WTC11 (cell line): ENCODE measurements at regions not wholly inside any gene's neighbourhood (a gene's known extent, or its start where the extent isn't known, plus 50 kb on each side); places are given as distances from the start of the nearest gene placed in this dataset.

Experiments used
- ATAC-seq: fragments of 200-7000 bp; cut with Tn5 transposase; 2 replicates; pipeline ENCODE4 v1.10.0; 2021; ENCODE audit warnings: mild to moderate bottlenecking, moderate library complexity
- CTCF ChIA-PET: fragments of 300-600 bp; sonication (Branson Sonifier 250); formaldehyde crosslinking; loops from one replicate; lab custom pipeline; 2021; ENCODE audit warnings: antibody characterized with exemption; lab: Charles Lee
- POLR2A ChIA-PET: fragments of 350-600 bp; sonication (Branson Sonifier 250); formaldehyde crosslinking; loops from one replicate; lab custom pipeline; 2021; ENCODE audit warnings: antibody characterized with exemption; lab: Charles Lee
- DNase-seq: peaks from one replicate; pipeline ENCODE4 v3.0.0; 2021; ENCODE audit warnings: low spot score
- H3K27ac Mint-ChIP-seq: 2 replicates; pipeline ENCODE4 v1.8.0; 2021; ENCODE audit warnings: mixed read lengths
- H3K27me3 Mint-ChIP-seq: 2 replicates; pipeline ENCODE4 v1.8.0; 2021; ENCODE audit warnings: low read depth, mild to moderate bottlenecking, moderate library complexity, mixed read lengths
- H3K36me3 Mint-ChIP-seq: 2 replicates; pipeline ENCODE4 v1.8.0; 2021; ENCODE audit warnings: mixed read lengths
- H3K4me1 Mint-ChIP-seq: 2 replicates; pipeline ENCODE4 v1.8.0; 2022; ENCODE audit warnings: mixed read lengths
- H3K4me3 Mint-ChIP-seq: 2 replicates; pipeline ENCODE4 v1.8.0; 2021; ENCODE audit warnings: mild to moderate bottlenecking, moderate library complexity, mixed read lengths
- H3K9me3 Mint-ChIP-seq: 2 replicates; pipeline ENCODE4 v1.8.0; 2021; ENCODE audit warnings: mixed read lengths
- ELF4 ChIP-seq: sonication (generic); formaldehyde crosslinking; IDR thresholded peaks from 2 replicates; pipeline ENCODE4 v1.8.1; 2022; ENCODE audit warnings: low read depth, mild to moderate bottlenecking, moderate library complexity, missing genetic modification reagents
- FOXP1 ChIP-seq: sonication (generic); formaldehyde crosslinking; IDR thresholded peaks from 2 replicates; pipeline ENCODE4 v1.8.0; 2022; ENCODE audit warnings: missing genetic modification reagents, mild to moderate bottlenecking, moderate library complexity, borderline replicate concordance
- GTF2I ChIP-seq: fragments of 250-450 bp; sonication (Bioruptor Pico); conservative IDR thresholded peaks from 2 replicates; pipeline ENCODE4 v1.4.0; 2021; ENCODE audit warnings: mild to moderate bottlenecking
- HMGA2 ChIP-seq: fragments of 250-450 bp; sonication (Bioruptor Pico); IDR thresholded peaks from 2 replicates; pipeline ENCODE4 v1.4.0; 2021; ENCODE audit warnings: mild to moderate bottlenecking, moderate library complexity
- NR1H2 ChIP-seq: sonication (generic); formaldehyde crosslinking; IDR thresholded peaks from 2 replicates; pipeline ENCODE4 v1.9.0; 2021; ENCODE audit warnings: mild to moderate bottlenecking, moderate library complexity, missing genetic modification reagents
- RELA ChIP-seq: sonication (generic); formaldehyde crosslinking; IDR thresholded peaks from 2 replicates; pipeline ENCODE4 v1.8.1; 2022; ENCODE audit warnings: missing genetic modification reagents, mild to moderate bottlenecking, borderline replicate concordance
- SMAD3 ChIP-seq: sonication (generic); formaldehyde crosslinking; IDR thresholded peaks from 2 replicates; pipeline ENCODE4 v1.8.0; 2022; ENCODE audit warnings: missing genetic modification reagents, mild to moderate bottlenecking, borderline replicate concordance
- SP1 ChIP-seq: sonication (generic); formaldehyde crosslinking; conservative IDR thresholded peaks from 2 replicates; pipeline ENCODE4 v1.8.1; 2022; ENCODE audit warnings: missing genetic modification reagents
- TEAD1 ChIP-seq: sonication (generic); formaldehyde crosslinking; IDR thresholded peaks from 2 replicates; pipeline ENCODE4 v1.8.0; 2022; ENCODE audit warnings: mild to moderate bottlenecking, missing genetic modification reagents
- ZBTB21 ChIP-seq: sonication (generic); formaldehyde crosslinking; IDR thresholded peaks from 2 replicates; pipeline ENCODE4 v1.8.1; 2023; ENCODE audit warnings: mild to moderate bottlenecking, missing genetic modification reagents, borderline replicate concordance
- ZNF219 ChIP-seq: sonication (generic); formaldehyde crosslinking; IDR thresholded peaks from 2 replicates; pipeline ENCODE4 v1.8.0; 2023; ENCODE audit warnings: missing genetic modification reagents, mild to moderate bottlenecking, borderline replicate concordance
- ZNF232 ChIP-seq: sonication (generic); formaldehyde crosslinking; IDR thresholded peaks from 2 replicates; pipeline ENCODE4 v1.8.0; 2022; ENCODE audit warnings: mild to moderate bottlenecking, missing genetic modification reagents
- TF ChIP-seq, protein P1 (sequence below): sonication (generic); formaldehyde crosslinking; IDR thresholded peaks from 2 replicates; pipeline ENCODE4 v1.8.1; 2022; ENCODE audit warnings: mild to moderate bottlenecking, missing genetic modification reagents, moderate library complexity, borderline replicate concordance
- TF ChIP-seq, protein P2 (sequence below): sonication (generic); formaldehyde crosslinking; IDR thresholded peaks from 2 replicates; pipeline ENCODE4 v1.8.0; 2023; ENCODE audit warnings: missing genetic modification reagents
- TF ChIP-seq, protein P3 (sequence below): fragments of 250-450 bp; sonication (Bioruptor Pico); IDR thresholded peaks from 2 replicates; pipeline ENCODE4 v2.1.2; 2022; ENCODE audit warnings: mild to moderate bottlenecking, moderate library complexity
- TF ChIP-seq, protein P4 (sequence below): sonication (generic); formaldehyde crosslinking; IDR thresholded peaks from 2 replicates; pipeline ENCODE4 v1.8.1; 2023; ENCODE audit warnings: mild to moderate bottlenecking, missing genetic modification reagents
- TF ChIP-seq, protein P5 (sequence below): fragments of 250-450 bp; sonication (Bioruptor Pico); IDR thresholded peaks from 2 replicates; pipeline ENCODE4 v1.9.0; 2021; ENCODE audit warnings: mild to moderate bottlenecking
- TF ChIP-seq, protein P6 (sequence below): sonication (generic); formaldehyde crosslinking; IDR thresholded peaks from 2 replicates; pipeline ENCODE4 v1.8.1; 2023; ENCODE audit warnings: mild to moderate bottlenecking, moderate library complexity, missing genetic modification reagents
- TF ChIP-seq, protein P7 (sequence below): fragments of 200-600 bp; IDR thresholded peaks from 2 replicates; pipeline ENCODE4 v1.8.0; 2022; ENCODE audit warnings: antibody characterized with exemption
- TF ChIP-seq, protein P8 (sequence below): sonication (generic); formaldehyde crosslinking; IDR thresholded peaks from 2 replicates; pipeline ENCODE4 v1.8.0; 2022; ENCODE audit warnings: missing genetic modification reagents
- TF ChIP-seq, protein P9 (sequence below): fragments of 250-450 bp; sonication (Bioruptor Pico); IDR thresholded peaks from 2 replicates; pipeline ENCODE4 v1.8.0; 2021; ENCODE audit warnings: mild to moderate bottlenecking

DNA sequence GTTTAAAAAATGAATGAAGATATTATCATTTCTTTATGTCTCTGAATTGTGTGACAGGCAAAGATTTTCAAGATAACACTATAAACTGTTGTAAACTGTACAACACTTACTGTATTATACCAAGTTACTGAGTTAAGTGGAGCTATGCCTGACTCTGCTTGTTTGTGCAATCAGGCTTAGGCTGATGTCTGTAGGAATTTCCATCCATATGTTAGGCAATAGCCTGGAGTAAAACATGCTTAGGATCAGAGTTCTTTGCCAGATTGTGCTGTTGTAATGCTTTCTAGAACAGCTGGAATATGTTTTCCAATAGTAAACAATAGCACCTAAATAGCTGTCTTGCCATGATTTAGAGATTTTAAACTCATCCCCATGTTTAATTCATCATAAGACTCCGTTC, 1496.7 kb downstream of the CDH11 start:
- POLR2A ChIA-PET: no interaction called here
- Mint-ChIP-seq H3K36me3 (peaks cover 1% of the 10 kb centered on the region; the same call in 1 of the 2 replicates), H3K9me3 (peaks cover 4% of the 10 kb centered on the region), H3K4me1 (peaks cover 12% of the 10 kb centered on the region), H3K27me3 (no peaks in the 10 kb centered on the region), H3K4me3 (no peak overlapping the region), H3K27ac (no peak overlapping the region)
- ATAC-seq (no peak), DNase-seq (no peak)
- TF ChIP-seq ELF4 (CRISPR knock-in tag) (no peak), NR1H2 (no peak), SP1 (CRISPR knock-in tag) (no peak), RELA (CRISPR knock-in tag) (no peak), TEAD1 (CRISPR knock-in tag) (no peak), SMAD3 (CRISPR knock-in tag) (no peak), GTF2I (CRISPR knock-in tag) (no peak), ZNF219 (CRISPR knock-in tag) (no peak), ZNF232 (CRISPR knock-in tag) (no peak), FOXP1 (CRISPR knock-in tag) (no peak), ZBTB21 (CRISPR knock-in tag) (no peak)
- TF ChIP-seq, protein P1, sequence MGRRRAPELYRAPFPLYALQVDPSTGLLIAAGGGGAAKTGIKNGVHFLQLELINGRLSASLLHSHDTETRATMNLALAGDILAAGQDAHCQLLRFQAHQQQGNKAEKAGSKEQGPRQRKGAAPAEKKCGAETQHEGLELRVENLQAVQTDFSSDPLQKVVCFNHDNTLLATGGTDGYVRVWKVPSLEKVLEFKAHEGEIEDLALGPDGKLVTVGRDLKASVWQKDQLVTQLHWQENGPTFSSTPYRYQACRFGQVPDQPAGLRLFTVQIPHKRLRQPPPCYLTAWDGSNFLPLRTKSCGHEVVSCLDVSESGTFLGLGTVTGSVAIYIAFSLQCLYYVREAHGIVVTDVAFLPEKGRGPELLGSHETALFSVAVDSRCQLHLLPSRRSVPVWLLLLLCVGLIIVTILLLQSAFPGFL (CRISPR knock-in tag): no peak
- TF ChIP-seq, protein P2, sequence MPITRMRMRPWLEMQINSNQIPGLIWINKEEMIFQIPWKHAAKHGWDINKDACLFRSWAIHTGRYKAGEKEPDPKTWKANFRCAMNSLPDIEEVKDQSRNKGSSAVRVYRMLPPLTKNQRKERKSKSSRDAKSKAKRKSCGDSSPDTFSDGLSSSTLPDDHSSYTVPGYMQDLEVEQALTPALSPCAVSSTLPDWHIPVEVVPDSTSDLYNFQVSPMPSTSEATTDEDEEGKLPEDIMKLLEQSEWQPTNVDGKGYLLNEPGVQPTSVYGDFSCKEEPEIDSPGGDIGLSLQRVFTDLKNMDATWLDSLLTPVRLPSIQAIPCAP (CRISPR knock-in tag): no peak
- TF ChIP-seq, protein P3, sequence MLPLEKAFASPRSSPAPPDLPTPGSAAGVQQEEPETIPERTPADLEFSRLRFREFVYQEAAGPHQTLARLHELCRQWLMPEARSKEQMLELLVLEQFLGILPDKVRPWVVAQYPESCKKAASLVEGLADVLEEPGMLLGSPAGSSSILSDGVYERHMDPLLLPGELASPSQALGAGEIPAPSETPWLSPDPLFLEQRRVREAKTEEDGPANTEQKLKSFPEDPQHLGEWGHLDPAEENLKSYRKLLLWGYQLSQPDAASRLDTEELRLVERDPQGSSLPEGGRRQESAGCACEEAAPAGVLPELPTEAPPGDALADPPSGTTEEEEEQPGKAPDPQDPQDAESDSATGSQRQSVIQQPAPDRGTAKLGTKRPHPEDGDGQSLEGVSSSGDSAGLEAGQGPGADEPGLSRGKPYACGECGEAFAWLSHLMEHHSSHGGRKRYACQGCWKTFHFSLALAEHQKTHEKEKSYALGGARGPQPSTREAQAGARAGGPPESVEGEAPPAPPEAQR: no peak
- TF ChIP-seq, protein P4, sequence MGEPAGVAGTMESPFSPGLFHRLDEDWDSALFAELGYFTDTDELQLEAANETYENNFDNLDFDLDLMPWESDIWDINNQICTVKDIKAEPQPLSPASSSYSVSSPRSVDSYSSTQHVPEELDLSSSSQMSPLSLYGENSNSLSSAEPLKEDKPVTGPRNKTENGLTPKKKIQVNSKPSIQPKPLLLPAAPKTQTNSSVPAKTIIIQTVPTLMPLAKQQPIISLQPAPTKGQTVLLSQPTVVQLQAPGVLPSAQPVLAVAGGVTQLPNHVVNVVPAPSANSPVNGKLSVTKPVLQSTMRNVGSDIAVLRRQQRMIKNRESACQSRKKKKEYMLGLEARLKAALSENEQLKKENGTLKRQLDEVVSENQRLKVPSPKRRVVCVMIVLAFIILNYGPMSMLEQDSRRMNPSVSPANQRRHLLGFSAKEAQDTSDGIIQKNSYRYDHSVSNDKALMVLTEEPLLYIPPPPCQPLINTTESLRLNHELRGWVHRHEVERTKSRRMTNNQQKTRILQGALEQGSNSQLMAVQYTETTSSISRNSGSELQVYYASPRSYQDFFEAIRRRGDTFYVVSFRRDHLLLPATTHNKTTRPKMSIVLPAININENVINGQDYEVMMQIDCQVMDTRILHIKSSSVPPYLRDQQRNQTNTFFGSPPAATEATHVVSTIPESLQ (CRISPR knock-in tag): no peak
- CTCF ChIA-PET: no interaction called here

DNA sequence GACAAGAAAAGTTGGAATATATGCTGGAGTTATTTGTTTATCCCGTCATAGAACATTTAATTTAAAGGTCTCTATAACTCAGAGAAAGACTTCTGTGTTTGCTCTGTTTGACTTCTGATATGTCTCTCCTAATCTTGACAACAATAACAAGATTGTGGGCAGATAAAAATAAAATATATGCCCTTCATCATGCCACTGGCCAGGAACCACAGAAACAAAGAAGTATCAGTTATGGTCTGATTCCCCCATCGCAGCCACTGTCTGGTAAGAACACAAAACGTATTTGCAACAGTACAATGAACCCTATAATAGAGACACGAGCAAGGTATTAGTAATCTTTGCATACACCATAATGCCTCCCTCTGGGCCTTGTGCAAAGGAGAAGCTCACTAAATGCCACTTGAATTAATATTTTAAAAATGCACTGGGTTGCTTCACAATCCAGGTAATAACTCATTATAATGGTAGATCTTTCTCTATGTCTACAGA, 1498.3 kb downstream of the CDH11 start:
- Mint-ChIP-seq H3K27me3 (no peaks in the 10 kb centered on the region), H3K4me3 (no peak overlapping the region), H3K9me3 (no peaks in the 10 kb centered on the region), H3K4me1 (peaks cover 6% of the 10 kb centered on the region), H3K36me3 (no peaks in the 10 kb centered on the region), H3K27ac (no peak overlapping the region)
- ATAC-seq (no peak), DNase-seq (no peak)
- ChIA-PET CTCF (no interaction called here), POLR2A (no interaction called here)
- TF ChIP-seq, protein P5, sequence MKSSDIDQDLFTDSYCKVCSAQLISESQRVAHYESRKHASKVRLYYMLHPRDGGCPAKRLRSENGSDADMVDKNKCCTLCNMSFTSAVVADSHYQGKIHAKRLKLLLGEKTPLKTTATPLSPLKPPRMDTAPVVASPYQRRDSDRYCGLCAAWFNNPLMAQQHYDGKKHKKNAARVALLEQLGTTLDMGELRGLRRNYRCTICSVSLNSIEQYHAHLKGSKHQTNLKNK: no peak
- TF ChIP-seq HMGA2: no peak
- TF ChIP-seq, protein P6, sequence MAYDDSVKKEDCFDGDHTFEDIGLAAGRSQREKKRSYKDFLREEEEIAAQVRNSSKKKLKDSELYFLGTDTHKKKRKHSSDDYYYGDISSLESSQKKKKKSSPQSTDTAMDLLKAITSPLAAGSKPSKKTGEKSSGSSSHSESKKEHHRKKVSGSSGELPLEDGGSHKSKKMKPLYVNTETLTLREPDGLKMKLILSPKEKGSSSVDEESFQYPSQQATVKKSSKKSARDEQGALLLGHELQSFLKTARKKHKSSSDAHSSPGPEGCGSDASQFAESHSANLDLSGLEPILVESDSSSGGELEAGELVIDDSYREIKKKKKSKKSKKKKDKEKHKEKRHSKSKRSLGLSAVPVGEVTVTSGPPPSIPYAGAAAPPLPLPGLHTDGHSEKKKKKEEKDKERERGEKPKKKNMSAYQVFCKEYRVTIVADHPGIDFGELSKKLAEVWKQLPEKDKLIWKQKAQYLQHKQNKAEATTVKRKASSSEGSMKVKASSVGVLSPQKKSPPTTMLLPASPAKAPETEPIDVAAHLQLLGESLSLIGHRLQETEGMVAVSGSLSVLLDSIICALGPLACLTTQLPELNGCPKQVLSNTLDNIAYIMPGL (CRISPR knock-in tag): no peak
- TF ChIP-seq, protein P7, sequence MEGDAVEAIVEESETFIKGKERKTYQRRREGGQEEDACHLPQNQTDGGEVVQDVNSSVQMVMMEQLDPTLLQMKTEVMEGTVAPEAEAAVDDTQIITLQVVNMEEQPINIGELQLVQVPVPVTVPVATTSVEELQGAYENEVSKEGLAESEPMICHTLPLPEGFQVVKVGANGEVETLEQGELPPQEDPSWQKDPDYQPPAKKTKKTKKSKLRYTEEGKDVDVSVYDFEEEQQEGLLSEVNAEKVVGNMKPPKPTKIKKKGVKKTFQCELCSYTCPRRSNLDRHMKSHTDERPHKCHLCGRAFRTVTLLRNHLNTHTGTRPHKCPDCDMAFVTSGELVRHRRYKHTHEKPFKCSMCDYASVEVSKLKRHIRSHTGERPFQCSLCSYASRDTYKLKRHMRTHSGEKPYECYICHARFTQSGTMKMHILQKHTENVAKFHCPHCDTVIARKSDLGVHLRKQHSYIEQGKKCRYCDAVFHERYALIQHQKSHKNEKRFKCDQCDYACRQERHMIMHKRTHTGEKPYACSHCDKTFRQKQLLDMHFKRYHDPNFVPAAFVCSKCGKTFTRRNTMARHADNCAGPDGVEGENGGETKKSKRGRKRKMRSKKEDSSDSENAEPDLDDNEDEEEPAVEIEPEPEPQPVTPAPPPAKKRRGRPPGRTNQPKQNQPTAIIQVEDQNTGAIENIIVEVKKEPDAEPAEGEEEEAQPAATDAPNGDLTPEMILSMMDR: no peak
- TF ChIP-seq, protein P8, sequence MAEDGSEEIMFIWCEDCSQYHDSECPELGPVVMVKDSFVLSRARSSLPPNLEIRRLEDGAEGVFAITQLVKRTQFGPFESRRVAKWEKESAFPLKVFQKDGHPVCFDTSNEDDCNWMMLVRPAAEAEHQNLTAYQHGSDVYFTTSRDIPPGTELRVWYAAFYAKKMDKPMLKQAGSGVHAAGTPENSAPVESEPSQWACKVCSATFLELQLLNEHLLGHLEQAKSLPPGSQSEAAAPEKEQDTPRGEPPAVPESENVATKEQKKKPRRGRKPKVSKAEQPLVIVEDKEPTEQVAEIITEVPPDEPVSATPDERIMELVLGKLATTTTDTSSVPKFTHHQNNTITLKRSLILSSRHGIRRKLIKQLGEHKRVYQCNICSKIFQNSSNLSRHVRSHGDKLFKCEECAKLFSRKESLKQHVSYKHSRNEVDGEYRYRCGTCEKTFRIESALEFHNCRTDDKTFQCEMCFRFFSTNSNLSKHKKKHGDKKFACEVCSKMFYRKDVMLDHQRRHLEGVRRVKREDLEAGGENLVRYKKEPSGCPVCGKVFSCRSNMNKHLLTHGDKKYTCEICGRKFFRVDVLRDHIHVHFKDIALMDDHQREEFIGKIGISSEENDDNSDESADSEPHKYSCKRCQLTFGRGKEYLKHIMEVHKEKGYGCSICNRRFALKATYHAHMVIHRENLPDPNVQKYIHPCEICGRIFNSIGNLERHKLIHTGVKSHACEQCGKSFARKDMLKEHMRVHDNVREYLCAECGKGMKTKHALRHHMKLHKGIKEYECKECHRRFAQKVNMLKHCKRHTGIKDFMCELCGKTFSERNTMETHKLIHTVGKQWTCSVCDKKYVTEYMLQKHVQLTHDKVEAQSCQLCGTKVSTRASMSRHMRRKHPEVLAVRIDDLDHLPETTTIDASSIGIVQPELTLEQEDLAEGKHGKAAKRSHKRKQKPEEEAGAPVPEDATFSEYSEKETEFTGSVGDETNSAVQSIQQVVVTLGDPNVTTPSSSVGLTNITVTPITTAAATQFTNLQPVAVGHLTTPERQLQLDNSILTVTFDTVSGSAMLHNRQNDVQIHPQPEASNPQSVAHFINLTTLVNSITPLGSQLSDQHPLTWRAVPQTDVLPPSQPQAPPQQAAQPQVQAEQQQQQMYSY (CRISPR knock-in tag): no peak
- TF ChIP-seq, protein P9, sequence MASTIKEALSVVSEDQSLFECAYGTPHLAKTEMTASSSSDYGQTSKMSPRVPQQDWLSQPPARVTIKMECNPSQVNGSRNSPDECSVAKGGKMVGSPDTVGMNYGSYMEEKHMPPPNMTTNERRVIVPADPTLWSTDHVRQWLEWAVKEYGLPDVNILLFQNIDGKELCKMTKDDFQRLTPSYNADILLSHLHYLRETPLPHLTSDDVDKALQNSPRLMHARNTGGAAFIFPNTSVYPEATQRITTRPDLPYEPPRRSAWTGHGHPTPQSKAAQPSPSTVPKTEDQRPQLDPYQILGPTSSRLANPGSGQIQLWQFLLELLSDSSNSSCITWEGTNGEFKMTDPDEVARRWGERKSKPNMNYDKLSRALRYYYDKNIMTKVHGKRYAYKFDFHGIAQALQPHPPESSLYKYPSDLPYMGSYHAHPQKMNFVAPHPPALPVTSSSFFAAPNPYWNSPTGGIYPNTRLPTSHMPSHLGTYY (CRISPR knock-in tag): no peak
